ENCODE measurements at regions not wholly inside any gene's neighbourhood (a gene's known extent, or its start where the extent isn't known, plus 50 kb on each side); places are given as distances from the start of the nearest gene placed in this dataset.
"Not testable (repeated sequence)": the region's sequence is repeated elsewhere in the genome, so short reads cannot be mapped to it uniquely, and the experiment has no call there.

DNA sequence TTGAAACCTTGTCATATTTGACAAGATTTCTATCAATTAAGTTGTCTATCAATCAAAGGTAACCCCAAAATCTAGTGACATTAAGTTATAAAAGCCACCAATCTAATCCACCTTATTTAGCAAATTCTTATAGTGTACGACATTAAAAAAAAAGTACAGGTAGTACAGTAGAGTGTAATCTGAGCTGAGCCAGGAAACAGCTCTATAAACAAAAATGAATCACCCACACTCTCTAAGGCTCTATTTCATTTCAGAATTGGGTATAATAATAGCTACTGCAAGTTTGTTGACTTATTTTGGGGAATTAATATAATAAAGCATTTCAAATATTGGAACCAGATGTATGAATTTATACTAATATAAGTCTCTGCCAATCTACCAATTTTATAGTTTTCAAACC is 342.4 kb upstream of the FLRT2 start:
- Mint-ChIP-seq H3K4me1 (no peaks in the 10 kb centered on the region), H3K27ac (no peak overlapping the region), H3K9me3 (no peaks in the 10 kb centered on the region), H3K27me3 (no peaks in the 10 kb centered on the region), H3K4me3 (no peak overlapping the region), H3K36me3 (no peaks in the 10 kb centered on the region)
- ATAC-seq, result no peak

DNA sequence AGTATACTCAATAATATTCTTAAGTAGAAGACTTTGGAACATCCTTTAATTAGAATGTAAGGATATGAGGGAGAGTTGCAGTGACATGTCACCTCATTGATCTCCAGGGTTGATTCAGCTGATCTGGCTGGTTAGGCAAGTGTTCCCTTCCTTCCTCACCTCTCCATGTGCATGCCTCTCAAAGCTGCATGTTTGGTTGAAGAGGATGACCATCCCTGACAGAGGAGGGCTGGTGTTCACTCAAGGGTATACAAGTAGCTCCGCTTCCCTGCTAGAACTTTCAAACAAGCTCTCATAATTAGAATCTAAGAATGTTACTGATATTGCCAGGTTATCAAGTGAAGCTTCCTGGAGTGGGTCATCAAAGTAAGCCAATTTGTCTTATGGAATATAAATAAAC is 341.1 kb upstream of the FLRT2 start:
- H3K36me3 Mint-ChIP-seq, result no peaks in the 10 kb centered on the region
- no peaks in the 10 kb centered on the region for H3K9me3 Mint-ChIP-seq
- H3K4me1 Mint-ChIP-seq, result no peaks in the 10 kb centered on the region
- H3K27me3 Mint-ChIP-seq, result no peaks in the 10 kb centered on the region
- H3K4me3 Mint-ChIP-seq, result no peak overlapping the region
- no peak overlapping the region for H3K27ac Mint-ChIP-seq
- no peak for ATAC-seq

DNA sequence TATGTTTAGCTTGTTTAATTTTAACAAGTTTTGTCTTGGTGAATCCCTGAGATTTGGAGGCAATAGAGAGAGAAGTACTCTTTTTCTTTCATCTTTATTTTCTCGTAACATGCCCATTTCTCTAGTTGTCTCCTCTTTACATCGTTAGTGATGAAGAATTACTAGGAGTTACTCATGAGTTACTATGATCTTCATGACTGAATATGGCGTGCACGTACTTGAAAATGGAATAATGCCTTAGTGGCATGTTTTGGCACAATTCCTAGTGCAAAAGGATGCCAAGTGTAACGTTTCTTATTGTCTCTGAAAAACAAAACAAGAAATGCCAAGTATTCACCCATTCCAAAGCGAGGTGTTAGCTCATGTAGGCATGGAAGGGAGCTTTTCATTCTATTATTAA is 340.7 kb upstream of the FLRT2 start:
- not testable (repeated sequence) for H3K36me3 Mint-ChIP-seq, H3K27ac Mint-ChIP-seq, H3K9me3 Mint-ChIP-seq, H3K4me3 Mint-ChIP-seq, ATAC-seq, H3K4me1 Mint-ChIP-seq, H3K27me3 Mint-ChIP-seq

DNA sequence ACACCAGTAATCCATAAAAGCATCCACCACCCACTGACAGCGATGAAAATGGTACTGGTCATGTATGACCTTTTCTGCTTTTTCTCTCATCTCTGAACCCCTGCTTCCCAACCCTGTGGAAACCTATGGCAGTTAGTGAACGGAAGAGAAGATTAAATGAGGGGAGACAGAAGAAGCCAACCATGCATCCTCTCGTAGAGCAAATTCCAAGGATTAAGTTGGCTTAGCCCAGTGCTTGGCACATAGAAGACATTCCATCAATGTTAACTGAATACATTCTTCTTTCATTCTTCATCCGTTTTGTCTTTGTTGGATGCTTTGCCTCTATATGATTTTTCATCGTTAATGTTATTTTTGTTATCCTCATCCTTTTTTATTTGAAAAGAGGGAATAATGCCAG is 339.7 kb upstream of the FLRT2 start:
- Mint-ChIP-seq H3K27ac (no peak overlapping the region), H3K36me3 (no peaks in the 10 kb centered on the region), H3K27me3 (no peaks in the 10 kb centered on the region), H3K9me3 (peaks cover 5% of the 10 kb centered on the region), H3K4me1 (no peaks in the 10 kb centered on the region), H3K4me3 (no peak overlapping the region)
- ATAC-seq, result no peak

DNA sequence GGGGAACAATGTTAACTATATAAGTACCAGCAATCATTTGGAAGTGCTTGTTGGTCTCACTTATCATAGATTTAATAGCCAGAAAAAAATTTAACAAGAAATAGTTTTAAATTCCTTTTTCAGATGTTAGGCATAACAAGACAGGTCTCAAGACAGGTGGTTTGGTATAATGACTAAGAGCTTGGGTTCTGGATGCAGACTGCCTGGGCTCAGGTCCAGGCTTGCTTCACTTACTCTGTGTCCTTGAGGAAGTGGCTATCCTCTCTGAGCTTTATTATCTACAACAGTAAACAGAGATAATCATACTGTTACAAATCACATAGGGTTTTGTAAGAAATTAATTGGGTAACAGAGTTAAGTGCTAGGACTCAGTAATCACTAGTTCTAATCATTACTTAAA is 338.0 kb upstream of the FLRT2 start:
- Mint-ChIP-seq H3K27me3 (no peaks in the 10 kb centered on the region), H3K36me3 (no peaks in the 10 kb centered on the region), H3K9me3 (peaks cover 7% of the 10 kb centered on the region), H3K27ac (no peak overlapping the region), H3K4me3 (no peak overlapping the region), H3K4me1 (no peaks in the 10 kb centered on the region)
- ATAC-seq, result no peak

DNA sequence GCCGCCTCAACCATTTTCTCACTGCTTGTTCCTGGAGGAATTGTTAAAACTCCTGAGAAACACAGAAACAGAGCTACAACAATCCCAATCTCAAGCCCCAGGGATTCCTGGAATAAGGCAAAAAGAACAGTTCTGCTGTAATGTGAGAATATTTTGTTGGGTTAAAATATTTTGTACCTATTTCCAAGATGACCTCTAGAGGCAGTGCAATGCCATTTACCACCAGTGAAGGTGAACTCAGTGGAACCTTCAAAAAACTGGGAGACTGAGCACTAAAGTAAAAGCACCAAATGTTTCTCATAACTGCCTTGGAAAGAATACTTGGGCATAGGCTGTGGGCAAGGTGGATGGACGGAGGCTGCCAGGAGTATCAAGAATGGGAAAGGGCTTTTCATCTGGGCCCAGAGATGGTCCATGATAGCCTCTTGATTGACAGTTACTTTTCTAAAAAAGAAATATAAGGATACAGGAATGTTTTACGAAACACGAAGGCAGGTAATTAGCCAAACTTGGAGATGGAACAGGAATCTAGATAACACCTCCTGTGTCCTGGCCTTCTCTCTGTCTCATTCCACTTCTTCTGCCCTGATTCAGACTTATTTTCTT is 334.0 kb upstream of the FLRT2 start:
- no peak overlapping the region for H3K4me3 Mint-ChIP-seq
- H3K9me3 Mint-ChIP-seq, result peaks cover 10% of the 10 kb centered on the region
- H3K4me1 Mint-ChIP-seq, result no peaks in the 10 kb centered on the region
- no peaks in the 10 kb centered on the region for H3K27me3 Mint-ChIP-seq
- H3K27ac Mint-ChIP-seq, result no peak overlapping the region
- no peak for ATAC-seq
- no peaks in the 10 kb centered on the region for H3K36me3 Mint-ChIP-seq

DNA sequence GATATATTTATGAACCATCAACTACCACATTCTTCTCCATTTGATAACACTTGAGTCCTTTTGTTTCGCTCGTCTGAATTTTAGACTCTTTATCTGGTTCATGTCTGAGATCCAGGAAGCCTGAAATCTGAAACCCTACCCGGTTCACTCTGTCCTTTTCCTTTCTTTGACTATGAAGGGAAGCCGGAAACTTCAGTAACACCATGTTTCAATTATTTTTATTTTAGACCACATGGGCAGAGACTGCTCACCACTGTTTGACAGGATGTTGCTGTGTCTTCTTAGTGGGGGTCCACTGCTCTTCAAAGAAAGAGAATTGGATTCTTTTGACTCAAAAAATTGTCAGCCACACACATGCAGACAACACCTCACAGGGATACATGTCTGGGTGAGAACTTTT is 331.9 kb upstream of the FLRT2 start:
- H3K4me3 Mint-ChIP-seq, result no peak overlapping the region
- ATAC-seq, result no peak
- no peak overlapping the region for H3K27ac Mint-ChIP-seq
- H3K4me1 Mint-ChIP-seq, result no peaks in the 10 kb centered on the region
- H3K36me3 Mint-ChIP-seq, result no peaks in the 10 kb centered on the region
- H3K27me3 Mint-ChIP-seq, result no peaks in the 10 kb centered on the region
- H3K9me3 Mint-ChIP-seq, result peaks cover 10% of the 10 kb centered on the region

DNA sequence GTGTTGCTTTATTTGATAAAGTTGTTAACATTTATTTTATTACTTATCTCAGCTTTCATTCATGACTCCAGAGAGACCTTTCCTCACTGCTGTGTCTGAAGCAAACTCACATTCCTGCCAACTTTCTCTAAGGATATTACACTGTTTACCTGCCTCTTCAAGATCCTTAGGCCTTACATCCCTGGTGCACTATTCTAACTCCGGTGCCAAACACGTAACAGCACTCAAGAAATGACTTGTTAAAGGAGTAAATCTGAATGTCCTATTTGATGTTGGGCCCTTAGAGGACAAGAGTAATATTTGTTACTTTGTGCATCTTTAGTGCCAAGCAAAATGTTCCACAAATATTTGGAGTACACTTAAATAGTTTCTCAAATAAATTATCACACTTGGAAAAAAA is 324.1 kb upstream of the FLRT2 start:
- peaks cover 6% of the 10 kb centered on the region for H3K9me3 Mint-ChIP-seq
- no peaks in the 10 kb centered on the region for H3K4me1 Mint-ChIP-seq
- H3K27ac Mint-ChIP-seq, result no peak overlapping the region
- ATAC-seq, result no peak
- no peaks in the 10 kb centered on the region for H3K36me3 Mint-ChIP-seq
- H3K27me3 Mint-ChIP-seq, result no peaks in the 10 kb centered on the region
- no peak overlapping the region for H3K4me3 Mint-ChIP-seq

DNA sequence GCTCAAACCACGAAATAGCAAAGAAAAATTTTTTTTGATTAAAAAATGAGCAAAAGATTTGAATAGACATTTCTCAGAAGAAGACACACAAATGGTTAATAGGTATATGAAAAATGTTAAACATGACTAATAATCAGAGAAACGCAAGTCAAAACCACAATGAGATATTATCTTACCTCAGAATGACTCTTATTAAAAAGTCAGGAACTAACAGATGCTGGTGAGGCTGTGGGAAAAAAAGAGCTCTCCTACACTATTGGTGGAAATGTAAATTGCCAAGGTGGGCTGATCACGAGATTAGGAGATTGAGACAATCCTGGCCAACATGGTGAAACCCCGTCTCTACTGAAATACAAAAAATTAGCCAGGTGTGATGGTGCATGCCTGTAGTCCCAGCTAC is 315.5 kb upstream of the FLRT2 start:
- no peaks in the 10 kb centered on the region for H3K36me3 Mint-ChIP-seq
- no peak overlapping the region for H3K4me3 Mint-ChIP-seq
- no peak for ATAC-seq

DNA sequence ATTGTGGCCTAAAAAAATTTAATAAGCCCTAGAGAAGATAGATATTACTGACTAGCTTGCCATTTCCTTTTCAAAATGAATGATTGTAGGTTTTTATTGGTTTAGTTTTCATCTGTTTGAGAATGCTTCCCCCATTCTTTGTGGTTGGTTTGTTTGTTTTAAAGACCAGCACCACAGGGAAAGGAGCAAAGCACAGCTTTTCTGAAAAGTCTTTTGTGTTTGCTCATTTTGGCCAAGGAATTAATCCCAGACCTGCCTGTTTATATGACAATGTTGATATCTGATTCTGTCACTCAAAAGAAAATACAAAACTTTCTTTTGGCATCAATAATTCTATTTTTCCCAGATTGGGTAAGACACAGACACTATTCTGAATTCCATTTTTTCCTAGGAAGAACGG is 312.5 kb upstream of the FLRT2 start:
- Mint-ChIP-seq H3K4me1 (no peaks in the 10 kb centered on the region), H3K4me3 (no peak overlapping the region), H3K27me3 (no peaks in the 10 kb centered on the region), H3K36me3 (no peaks in the 10 kb centered on the region), H3K9me3 (peaks cover 6% of the 10 kb centered on the region), H3K27ac (no peak overlapping the region)
- no peak for ATAC-seq

More for the DNA sequence above, 315.5 kb upstream of the FLRT2 start:
- Mint-ChIP-seq H3K27ac (no peak overlapping the region), H3K27me3 (no peaks in the 10 kb centered on the region), H3K9me3 (peaks cover 14% of the 10 kb centered on the region), H3K4me1 (no peaks in the 10 kb centered on the region)

DNA sequence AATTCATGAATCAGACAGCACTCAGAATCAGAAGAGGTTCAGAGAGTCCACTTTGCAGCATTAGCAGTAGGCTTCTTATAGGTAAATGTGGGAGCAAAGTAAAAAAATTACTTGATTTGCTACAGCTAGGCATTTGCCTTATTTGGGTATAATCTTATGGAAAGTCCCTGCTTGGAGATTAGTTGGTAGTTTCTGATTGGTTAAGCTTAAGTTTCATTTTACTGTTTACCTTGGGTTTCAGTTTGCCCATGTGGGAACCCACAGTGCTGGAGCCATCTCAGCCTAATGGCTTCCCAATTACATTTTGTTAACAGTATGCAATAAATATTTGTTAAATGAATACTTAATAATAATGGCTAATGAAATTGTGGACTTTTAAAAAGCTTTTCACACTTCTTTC is 311.0 kb upstream of the FLRT2 start:
- Mint-ChIP-seq H3K27ac (no peak overlapping the region), H3K9me3 (peaks cover 3% of the 10 kb centered on the region), H3K27me3 (no peaks in the 10 kb centered on the region), H3K36me3 (no peaks in the 10 kb centered on the region), H3K4me3 (no peak overlapping the region), H3K4me1 (no peaks in the 10 kb centered on the region)
- no peak for ATAC-seq

DNA sequence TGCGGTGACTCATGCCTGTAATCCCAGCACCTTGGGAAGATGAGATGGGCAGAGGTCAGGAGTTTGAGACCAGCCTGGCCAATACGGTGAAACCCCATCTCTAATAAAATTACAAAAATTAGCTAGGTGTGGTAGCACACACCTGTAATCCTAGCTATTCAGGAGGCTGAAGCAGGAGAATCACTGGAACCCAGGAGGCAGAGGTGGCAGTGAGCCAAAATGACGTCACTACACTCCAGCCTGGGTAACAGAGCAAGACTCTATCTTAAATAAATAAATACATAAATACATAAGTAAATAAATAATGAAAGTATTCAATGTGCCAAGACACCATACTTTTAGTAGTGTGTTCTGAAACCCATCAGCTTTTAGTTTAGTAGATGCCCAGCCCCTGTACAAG is 308.1 kb upstream of the FLRT2 start:
- Mint-ChIP-seq H3K9me3 (no peaks in the 10 kb centered on the region), H3K27ac (no peak overlapping the region)

DNA sequence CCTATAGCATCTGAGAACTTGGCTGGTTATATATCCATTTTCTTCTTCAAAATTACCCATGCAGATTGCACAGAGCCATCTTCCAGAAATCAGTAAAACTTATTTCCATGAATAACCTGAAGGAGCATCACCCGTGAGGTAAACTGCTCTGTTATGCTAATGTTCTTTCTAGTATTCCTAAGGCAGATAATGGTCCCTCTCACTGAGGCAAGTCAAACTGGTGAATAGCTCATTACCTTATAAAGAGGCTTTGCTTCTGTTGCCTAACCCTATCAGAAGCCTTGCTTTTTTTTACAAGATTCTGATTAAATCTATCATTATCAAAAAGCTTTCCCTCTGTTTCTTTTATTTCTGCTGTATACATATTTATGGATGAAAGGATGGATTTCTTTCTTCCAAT is 307.6 kb upstream of the FLRT2 start:
- Mint-ChIP-seq H3K9me3 (no peaks in the 10 kb centered on the region), H3K36me3 (no peaks in the 10 kb centered on the region), H3K27me3 (no peaks in the 10 kb centered on the region), H3K27ac (no peak overlapping the region), H3K4me1 (no peaks in the 10 kb centered on the region), H3K4me3 (no peak overlapping the region)
- ATAC-seq, result no peak

More for the DNA sequence above, 308.1 kb upstream of the FLRT2 start:
- no peak for ATAC-seq
- H3K27me3 Mint-ChIP-seq, result no peaks in the 10 kb centered on the region
- no peaks in the 10 kb centered on the region for H3K36me3 Mint-ChIP-seq
- no peak overlapping the region for H3K4me3 Mint-ChIP-seq
- H3K4me1 Mint-ChIP-seq, result no peaks in the 10 kb centered on the region

DNA sequence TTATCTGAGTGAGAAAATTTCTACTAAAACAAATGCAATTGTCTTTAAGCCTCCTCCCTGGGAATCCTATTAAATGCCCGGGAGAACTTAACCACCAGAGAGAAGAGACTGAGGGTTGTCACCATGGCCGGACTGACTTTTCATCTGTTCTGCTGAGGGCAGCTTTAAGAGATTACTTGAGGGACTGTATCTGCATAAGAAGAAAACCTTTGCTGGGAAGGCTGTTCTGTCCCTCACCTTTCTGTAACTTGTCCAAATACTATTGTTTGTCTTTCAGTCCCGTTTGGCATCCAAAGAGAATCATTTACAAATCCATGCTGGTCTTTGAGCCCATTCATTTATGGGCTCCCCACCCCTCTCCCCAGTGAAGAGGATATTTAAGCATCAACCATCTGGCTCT is 306.3 kb upstream of the FLRT2 start:
- no peak overlapping the region for H3K27ac Mint-ChIP-seq
- H3K4me3 Mint-ChIP-seq, result no peak overlapping the region
- H3K4me1 Mint-ChIP-seq, result no peaks in the 10 kb centered on the region
- ATAC-seq, result no peak
- H3K9me3 Mint-ChIP-seq, result no peaks in the 10 kb centered on the region
- H3K36me3 Mint-ChIP-seq, result no peaks in the 10 kb centered on the region
- no peaks in the 10 kb centered on the region for H3K27me3 Mint-ChIP-seq

DNA sequence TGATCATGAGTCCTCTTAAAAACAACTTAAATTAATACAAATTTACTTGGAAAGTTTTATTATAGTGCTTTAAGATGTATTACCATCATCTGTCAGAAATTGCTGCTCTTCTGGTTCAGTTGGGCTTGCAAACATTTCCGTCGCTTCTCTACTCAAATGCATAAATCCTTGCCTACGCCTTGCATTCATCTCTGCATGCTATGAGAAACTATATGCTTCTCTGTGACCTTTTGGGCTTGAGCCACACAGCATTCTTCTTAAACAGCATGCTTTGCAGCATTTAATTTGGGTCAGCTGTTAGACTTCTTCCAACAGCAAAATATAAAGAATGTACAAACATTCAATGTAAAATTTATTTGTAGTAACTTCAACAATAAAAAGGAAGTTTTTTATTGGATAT is 305.7 kb upstream of the FLRT2 start:
- ATAC-seq, result no peak
- Mint-ChIP-seq H3K27ac (no peak overlapping the region), H3K4me3 (no peak overlapping the region), H3K36me3 (no peaks in the 10 kb centered on the region), H3K9me3 (peaks cover 4% of the 10 kb centered on the region), H3K4me1 (no peaks in the 10 kb centered on the region), H3K27me3 (no peaks in the 10 kb centered on the region)

DNA sequence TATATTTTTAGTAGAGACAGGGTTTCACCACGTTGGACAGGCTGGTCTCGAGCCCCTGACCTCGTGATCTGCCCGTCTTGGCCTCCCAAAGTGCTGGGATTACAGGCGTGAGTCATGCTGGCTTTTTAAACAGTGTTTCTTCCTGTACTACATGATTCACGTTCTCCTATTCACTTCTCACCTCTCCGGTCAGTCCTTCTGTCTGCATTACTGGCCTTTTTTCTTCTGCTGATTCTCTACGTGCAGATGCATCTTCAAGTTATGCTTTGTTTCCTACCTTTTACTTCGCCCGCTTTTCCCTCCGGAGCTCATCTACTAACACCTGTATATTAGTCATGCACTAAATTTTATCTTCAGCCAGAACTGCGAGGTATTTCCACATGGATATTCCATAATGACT is 296.2 kb upstream of the FLRT2 start:
- no peak overlapping the region for H3K4me3 Mint-ChIP-seq
- H3K27ac Mint-ChIP-seq, result no peak overlapping the region
- H3K4me1 Mint-ChIP-seq, result no peaks in the 10 kb centered on the region
- H3K36me3 Mint-ChIP-seq, result no peaks in the 10 kb centered on the region
- H3K9me3 Mint-ChIP-seq, result peaks cover 13% of the 10 kb centered on the region
- H3K27me3 Mint-ChIP-seq, result no peaks in the 10 kb centered on the region
- ATAC-seq, result no peak

All from stimulated activated memory B cell treated with anti-CD40 and anti-IgM and Interleukin-4, amounts not matched to agents 10 μg/mL and 1 μg/mL and 100 μg/mL, for 72 hours (primary cell).